IMR-90 (cell line): ENCODE measurements at regions not wholly inside any gene's neighbourhood (a gene's known extent, or its start where the extent isn't known, plus 50 kb on each side); places are given as distances from the start of the nearest gene placed in this dataset.

Experiments
- ATAC-seq: fragments of 200-7000 bp; cut with Tn5 transposase; 2 replicates; pipeline ENCODE4 v1.9.1; 2020; ENCODE audit warnings: low read depth, mild to moderate bottlenecking, moderate library complexity
- BruUV-seq: library from RNA; stranded (reverse); fragments of 400-500 nt; replicated peaks from 2 replicates; lab custom pipeline; 2021; lab: Mats Ljungman, UMichigan
- CTCF ChIA-PET: fragments of 300-600 bp; formaldehyde crosslinking; extraction: SDS; loops from one replicate; lab custom pipeline; 2021; ENCODE audit warnings: antibody characterized with exemption; lab: Yijun Ruan, JAX
- POLR2A ChIA-PET: fragments of 300-600 bp; sonication (Branson Sonifier 250); formaldehyde crosslinking; loops from one replicate; lab custom pipeline; 2022; ENCODE audit warnings: antibody characterized with exemption; ENCODE audit not compliant: unreplicated experiment; lab: Charles Lee
- DNase-seq: peaks from one replicate; pipeline ENCODE4 v3.0.0; 2013
- H2AFZ ChIP-seq: replicated peaks from 2 replicates; pipeline ENCODE3; 2013; ENCODE audit warnings: low read length, mild to moderate bottlenecking; ENCODE audit not compliant: poor library complexity
- H2AK5ac ChIP-seq: 2 replicates; pipeline ENCODE4 v1.6.1; 2013; ENCODE audit warnings: low read depth, low read length, inconsistent platforms
- H2AK9ac ChIP-seq: replicated peaks from 2 replicates; pipeline ENCODE3; 2013; ENCODE audit warnings: mild to moderate bottlenecking, low read depth, low read length, moderate library complexity; ENCODE audit not compliant: poor library complexity
- H2BK120ac ChIP-seq: 2 replicates; pipeline ENCODE4 v1.6.1; 2013; ENCODE audit warnings: low read depth, low read length, inconsistent platforms
- H2BK15ac ChIP-seq: 3 replicates; pipeline ENCODE4 v1.6.1; 2013; ENCODE audit warnings: low read depth, low read length, inconsistent platforms
- H2BK20ac ChIP-seq: 2 replicates; pipeline ENCODE4 v1.6.1; 2013; ENCODE audit warnings: low read depth, mild to moderate bottlenecking, inconsistent platforms, low read length, moderate library complexity
- H2BK5ac ChIP-seq: 2 replicates; pipeline ENCODE4 v1.6.1; 2013; ENCODE audit warnings: mild to moderate bottlenecking, low read depth, low read length, inconsistent platforms; ENCODE audit not compliant: poor library complexity, severe bottlenecking
- H3K14ac ChIP-seq: replicated peaks from 2 replicates; pipeline ENCODE4 v1.6.1; 2013; ENCODE audit warnings: low read depth, low read length, inconsistent platforms
- H3K18ac ChIP-seq: 2 replicates; pipeline ENCODE4 v1.6.1; 2013; ENCODE audit warnings: low read depth, low read length, control low read depth
- H3K23ac ChIP-seq: 2 replicates; pipeline ENCODE4 v1.6.1; 2013; ENCODE audit warnings: low read depth, low read length, inconsistent platforms
- H3K27ac ChIP-seq: 2 replicates; pipeline ENCODE4 v1.5.1; 2013; ENCODE audit warnings: mild to moderate bottlenecking, control low read depth, low read length; ENCODE audit not compliant: insufficient read depth
- H3K27me3 ChIP-seq: 2 replicates; pipeline ENCODE4 v1.6.1; 2013; ENCODE audit warnings: low read length; ENCODE audit not compliant: control insufficient read depth, insufficient read depth
- H3K36me3 ChIP-seq: 2 replicates; pipeline ENCODE4 v1.6.1; 2013; ENCODE audit warnings: low read length, mixed read lengths; ENCODE audit not compliant: control insufficient read depth, insufficient read depth
- H3K4ac ChIP-seq: 2 replicates; pipeline ENCODE4 v1.6.1; 2013; ENCODE audit warnings: low read depth, low read length, inconsistent platforms
- H3K4me1 ChIP-seq: 2 replicates; pipeline ENCODE4 v1.6.1; 2013; ENCODE audit warnings: low read length, mixed read lengths; ENCODE audit not compliant: control insufficient read depth, insufficient read depth
- H3K4me2 ChIP-seq: 2 replicates; pipeline ENCODE4 v1.6.1; 2013; ENCODE audit warnings: low read depth, mild to moderate bottlenecking, control low read depth, low read length, moderate library complexity
- H3K4me3 ChIP-seq: 2 replicates; pipeline ENCODE4 v1.5.1; 2013; ENCODE audit warnings: low read depth, mild to moderate bottlenecking, control low read depth, low read length, moderate library complexity; ENCODE audit not compliant: insufficient read depth
- H3K56ac ChIP-seq: 2 replicates; pipeline ENCODE4 v1.6.1; 2013; ENCODE audit warnings: low read length, inconsistent platforms; ENCODE audit not compliant: insufficient read depth; ENCODE audit errors: extremely low read depth
- H3K79me1 ChIP-seq, 2 experiments: 2 replicates each; pipeline ENCODE4 v1.6.1; 2013; ENCODE audit warnings: low read length in 2 of 2, inconsistent platforms in 1 of 2, low read depth in 1 of 2
- H3K9ac ChIP-seq: 2 replicates; pipeline ENCODE4 v1.6.1; 2013; ENCODE audit warnings: low read depth, low read length, control low read depth
- H3K9me1 ChIP-seq: 2 replicates; pipeline ENCODE4 v1.6.1; 2013; ENCODE audit warnings: low read length, inconsistent platforms; ENCODE audit not compliant: insufficient read depth
- H3K9me3 ChIP-seq: 2 replicates; pipeline ENCODE4 v1.6.1; 2013; ENCODE audit warnings: low read length; ENCODE audit not compliant: control insufficient read depth, insufficient read depth
- H4K20me1 ChIP-seq: 2 replicates; pipeline ENCODE4 v1.6.1; 2013; ENCODE audit warnings: low read length, inconsistent platforms; ENCODE audit not compliant: insufficient read depth
- H4K5ac ChIP-seq: 2 replicates; pipeline ENCODE4 v1.6.1; 2013; ENCODE audit warnings: mild to moderate bottlenecking, low read depth, low read length, control low read depth
- H4K8ac ChIP-seq, 2 experiments: 2 replicates each; pipeline ENCODE4 v1.6.1; 2013; ENCODE audit warnings: low read depth in 2 of 2, low read length in 2 of 2, control low read depth in 1 of 2, inconsistent platforms in 1 of 2
- H4K91ac ChIP-seq: 2 replicates; pipeline ENCODE4 v1.6.1; 2013; ENCODE audit warnings: low read depth, low read length, inconsistent platforms; ENCODE audit not compliant: insufficient read depth
- BHLHE40 ChIP-seq: fragments of 150-350 bp; IDR thresholded peaks from 2 replicates; pipeline ENCODE4 v1.6.1; 2016; ENCODE audit warnings: mild to moderate bottlenecking, low read depth, low read length
- CEBPB ChIP-seq: IDR thresholded peaks from 2 replicates; pipeline ENCODE4 v1.6.1; 2012; ENCODE audit warnings: low read depth, low read length, improper control_type of control experiment
- CHD1 ChIP-seq: IDR thresholded peaks from 2 replicates; pipeline ENCODE4 v1.6.1; 2012; ENCODE audit warnings: low read depth, low read length, improper control_type of control experiment
- FOS ChIP-seq: fragments of 150-350 bp; IDR thresholded peaks from 2 replicates; pipeline ENCODE4 v1.6.1; 2016; ENCODE audit warnings: low read depth, low read length
- MAFK ChIP-seq: IDR thresholded peaks from 2 replicates; pipeline ENCODE4 v1.6.1; 2012; ENCODE audit warnings: low read depth, low read length, improper control_type of control experiment
- MAZ ChIP-seq: IDR thresholded peaks from 2 replicates; pipeline ENCODE4 v1.6.1; 2012; ENCODE audit warnings: low read depth, mild to moderate bottlenecking, low read length, improper control_type of control experiment, moderate library complexity, borderline replicate concordance
- MXI1 ChIP-seq: IDR thresholded peaks from 2 replicates; pipeline ENCODE4 v1.6.1; 2012; ENCODE audit warnings: low read depth, mild to moderate bottlenecking, low read length, moderate library complexity, borderline replicate concordance
- NFE2L2 ChIP-seq: fragments of 150-350 bp; IDR thresholded peaks from 2 replicates; pipeline ENCODE4 v1.6.1; 2016; ENCODE audit warnings: low read depth, mild to moderate bottlenecking, low read length
- POLR2A ChIP-seq: IDR thresholded peaks from 2 replicates; pipeline ENCODE4 v1.6.1; 2012; ENCODE audit warnings: mild to moderate bottlenecking, low read depth, low read length
- RAD21 ChIP-seq: IDR thresholded peaks from 2 replicates; pipeline ENCODE4 v1.6.1; 2012; ENCODE audit warnings: low read length, improper control_type of control experiment
- RCOR1 ChIP-seq: IDR thresholded peaks from 2 replicates; pipeline ENCODE4 v1.6.1; 2012; ENCODE audit warnings: mild to moderate bottlenecking, low read length, improper control_type of control experiment; ENCODE audit not compliant: insufficient replicate concordance
- RFX5 ChIP-seq: IDR thresholded peaks from 2 replicates; pipeline ENCODE4 v1.8.0; 2012; ENCODE audit warnings: low read depth, mild to moderate bottlenecking, low read length, moderate library complexity
- SMC3 ChIP-seq: fragments of 150-350 bp; IDR thresholded peaks from 2 replicates; pipeline ENCODE4 v1.6.1; 2016; ENCODE audit warnings: low read depth, mild to moderate bottlenecking, antibody characterized with exemption, low read length, moderate library complexity
- WGBS, 2 experiments: methylation state at CpG; one replicate each; pipeline versions ENCODE4 v1.1.5 to v1.1.7; 2013; ENCODE audit warnings: missing lambda C conversion rate in 2 of 2; ENCODE audit not compliant: insufficient read length in 1 of 2; ENCODE audit errors: extremely low coverage in 2 of 2; 5-methylcytosine and 5-hydroxymethylcytosine counted together
- dilution Hi-C: fragments of 300-500 bp; cut with HindIII; formaldehyde crosslinking; loops from one replicate; pipeline ENCODE4 v1.14.3; 2018; ENCODE audit warnings: low sequenced_read_pairs; ENCODE audit not compliant: unreplicated experiment
- in situ Hi-C: fragments of 300-500 bp; cut with MboI; formaldehyde crosslinking; loops from 3 replicates; pipeline ENCODE4 v1.14.3; 2019; ENCODE audit warnings: low sequenced_read_pairs, inconsistent platforms, mixed read lengths
- intact Hi-C: fragments of 100-400 bp; cut with micrococcal nuclease; formaldehyde crosslinking; loops from 2 replicates; pipeline ENCODE4 v1.10.0; 2022
- TF ChIP-seq, protein P1 (sequence below): fragments of 150-350 bp; IDR thresholded peaks from 2 replicates; pipeline ENCODE4 v1.6.1; 2017; ENCODE audit warnings: mild to moderate bottlenecking, antibody characterized with exemption, low read length, low read depth
- TF ChIP-seq, protein P2 (sequence below): fragments of 150-350 bp; IDR thresholded peaks from 2 replicates; pipeline ENCODE4 v1.6.1; 2016; ENCODE audit warnings: low read depth, mild to moderate bottlenecking, low read length, moderate library complexity, borderline replicate concordance
- TF ChIP-seq, protein P3 (sequence below): conservative IDR thresholded peaks from 2 replicates; pipeline ENCODE4 v1.5.1; 2012; ENCODE audit warnings: mild to moderate bottlenecking, low read depth, low read length, improper control_type of control experiment

DNA sequence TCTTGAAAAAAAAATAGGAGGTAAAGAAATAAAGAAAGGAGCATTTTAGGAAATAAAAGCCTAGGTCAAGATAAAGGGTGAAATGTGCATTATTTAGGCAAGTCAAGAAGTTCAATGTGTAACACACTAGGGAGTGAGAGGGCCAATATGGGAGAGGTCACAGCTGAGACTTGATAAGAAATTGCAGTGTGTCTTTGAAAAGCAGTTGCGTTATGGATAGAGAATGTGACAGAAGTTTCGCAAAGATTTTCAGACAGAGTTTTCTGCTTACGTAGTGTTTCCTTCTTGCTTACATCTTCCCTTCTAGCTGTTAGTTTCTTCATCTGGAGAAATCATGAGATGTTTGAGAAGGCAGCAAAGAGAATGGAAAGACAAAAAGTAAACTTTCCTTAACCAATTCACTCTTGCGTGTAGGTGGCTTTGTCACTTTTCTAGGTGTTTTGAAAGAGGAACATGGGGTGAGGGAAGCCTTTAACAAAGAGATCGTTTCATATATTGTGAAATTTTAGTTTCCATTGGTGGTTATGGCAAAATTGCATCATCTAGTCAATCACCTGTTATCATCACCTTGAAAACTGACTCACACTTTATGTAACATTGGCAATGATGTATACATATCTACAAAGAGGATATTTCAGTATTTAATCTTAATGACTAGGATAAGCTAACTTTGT lies 975.5 kb downstream of the OLFM4 start:
- Histone ChIP-seq H2BK20ac (no peak overlapping the region), H3K23ac (no peak overlapping the region), H3K4ac (no peak overlapping the region), H3K4me3 (no peak overlapping the region), H2AK5ac (no peak overlapping the region), H3K79me1 (no peaks in the 10 kb centered on the region), H3K9ac (no peak overlapping the region), H3K27me3 (no peaks in the 10 kb centered on the region), H2BK5ac (no peak overlapping the region), H2AFZ (no peak overlapping the region), H3K14ac (no peak overlapping the region), H2BK120ac (no peak overlapping the region), H3K36me3 (no peaks in the 10 kb centered on the region), H3K18ac (no peak overlapping the region), H4K91ac (no peak overlapping the region), H3K4me1 (no peaks in the 10 kb centered on the region), H4K8ac (no peak overlapping the region), H3K27ac (no peak overlapping the region), H2AK9ac (no peak overlapping the region), H3K9me3 (peaks cover 8% of the 10 kb centered on the region), H3K56ac (no peak overlapping the region), H4K20me1 (no peaks in the 10 kb centered on the region), H3K4me2 (no peak overlapping the region), H2BK15ac (no peak overlapping the region), H3K9me1 (no peaks in the 10 kb centered on the region), H4K5ac (no peak overlapping the region)
- dilution Hi-C loops, result no loop called here
- ChIA-PET CTCF (no interaction called here), POLR2A (no interaction called here)
- DNase-seq (no peak), ATAC-seq (no peak)
- in situ Hi-C loops, result no loop called here
- WGBS, 2 experiments, result no CpG with 5 or more reads among the region's 5 CpGs
- TF ChIP-seq RFX5 (no peak), SMC3 (no peak), RAD21 (no peak), BHLHE40 (no peak), POLR2A (no peak), CHD1 (no peak), CEBPB (no peak), NFE2L2 (no peak), MXI1 (no peak), MAFK (no peak), RCOR1 (no peak), MAZ (no peak), FOS (no peak)
- TF ChIP-seq, protein P1, sequence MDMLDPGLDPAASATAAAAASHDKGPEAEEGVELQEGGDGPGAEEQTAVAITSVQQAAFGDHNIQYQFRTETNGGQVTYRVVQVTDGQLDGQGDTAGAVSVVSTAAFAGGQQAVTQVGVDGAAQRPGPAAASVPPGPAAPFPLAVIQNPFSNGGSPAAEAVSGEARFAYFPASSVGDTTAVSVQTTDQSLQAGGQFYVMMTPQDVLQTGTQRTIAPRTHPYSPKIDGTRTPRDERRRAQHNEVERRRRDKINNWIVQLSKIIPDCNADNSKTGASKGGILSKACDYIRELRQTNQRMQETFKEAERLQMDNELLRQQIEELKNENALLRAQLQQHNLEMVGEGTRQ, result no peak
- TF ChIP-seq, protein P2, sequence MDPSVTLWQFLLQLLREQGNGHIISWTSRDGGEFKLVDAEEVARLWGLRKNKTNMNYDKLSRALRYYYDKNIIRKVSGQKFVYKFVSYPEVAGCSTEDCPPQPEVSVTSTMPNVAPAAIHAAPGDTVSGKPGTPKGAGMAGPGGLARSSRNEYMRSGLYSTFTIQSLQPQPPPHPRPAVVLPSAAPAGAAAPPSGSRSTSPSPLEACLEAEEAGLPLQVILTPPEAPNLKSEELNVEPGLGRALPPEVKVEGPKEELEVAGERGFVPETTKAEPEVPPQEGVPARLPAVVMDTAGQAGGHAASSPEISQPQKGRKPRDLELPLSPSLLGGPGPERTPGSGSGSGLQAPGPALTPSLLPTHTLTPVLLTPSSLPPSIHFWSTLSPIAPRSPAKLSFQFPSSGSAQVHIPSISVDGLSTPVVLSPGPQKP, result no peak
- TF ChIP-seq, protein P3, sequence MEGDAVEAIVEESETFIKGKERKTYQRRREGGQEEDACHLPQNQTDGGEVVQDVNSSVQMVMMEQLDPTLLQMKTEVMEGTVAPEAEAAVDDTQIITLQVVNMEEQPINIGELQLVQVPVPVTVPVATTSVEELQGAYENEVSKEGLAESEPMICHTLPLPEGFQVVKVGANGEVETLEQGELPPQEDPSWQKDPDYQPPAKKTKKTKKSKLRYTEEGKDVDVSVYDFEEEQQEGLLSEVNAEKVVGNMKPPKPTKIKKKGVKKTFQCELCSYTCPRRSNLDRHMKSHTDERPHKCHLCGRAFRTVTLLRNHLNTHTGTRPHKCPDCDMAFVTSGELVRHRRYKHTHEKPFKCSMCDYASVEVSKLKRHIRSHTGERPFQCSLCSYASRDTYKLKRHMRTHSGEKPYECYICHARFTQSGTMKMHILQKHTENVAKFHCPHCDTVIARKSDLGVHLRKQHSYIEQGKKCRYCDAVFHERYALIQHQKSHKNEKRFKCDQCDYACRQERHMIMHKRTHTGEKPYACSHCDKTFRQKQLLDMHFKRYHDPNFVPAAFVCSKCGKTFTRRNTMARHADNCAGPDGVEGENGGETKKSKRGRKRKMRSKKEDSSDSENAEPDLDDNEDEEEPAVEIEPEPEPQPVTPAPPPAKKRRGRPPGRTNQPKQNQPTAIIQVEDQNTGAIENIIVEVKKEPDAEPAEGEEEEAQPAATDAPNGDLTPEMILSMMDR, result no peak
- BruUV-seq, result no TSS peak
- intact Hi-C loops, result no loop called here
